ENCODE measurements at regions not wholly inside any gene's neighbourhood (a gene's known extent, or its start where the extent isn't known, plus 50 kb on each side); places are given as distances from the start of the nearest gene placed in this dataset.
"Not testable (repeated sequence)": the region's sequence is repeated elsewhere in the genome, so short reads cannot be mapped to it uniquely, and the experiment has no call there.

DNA sequence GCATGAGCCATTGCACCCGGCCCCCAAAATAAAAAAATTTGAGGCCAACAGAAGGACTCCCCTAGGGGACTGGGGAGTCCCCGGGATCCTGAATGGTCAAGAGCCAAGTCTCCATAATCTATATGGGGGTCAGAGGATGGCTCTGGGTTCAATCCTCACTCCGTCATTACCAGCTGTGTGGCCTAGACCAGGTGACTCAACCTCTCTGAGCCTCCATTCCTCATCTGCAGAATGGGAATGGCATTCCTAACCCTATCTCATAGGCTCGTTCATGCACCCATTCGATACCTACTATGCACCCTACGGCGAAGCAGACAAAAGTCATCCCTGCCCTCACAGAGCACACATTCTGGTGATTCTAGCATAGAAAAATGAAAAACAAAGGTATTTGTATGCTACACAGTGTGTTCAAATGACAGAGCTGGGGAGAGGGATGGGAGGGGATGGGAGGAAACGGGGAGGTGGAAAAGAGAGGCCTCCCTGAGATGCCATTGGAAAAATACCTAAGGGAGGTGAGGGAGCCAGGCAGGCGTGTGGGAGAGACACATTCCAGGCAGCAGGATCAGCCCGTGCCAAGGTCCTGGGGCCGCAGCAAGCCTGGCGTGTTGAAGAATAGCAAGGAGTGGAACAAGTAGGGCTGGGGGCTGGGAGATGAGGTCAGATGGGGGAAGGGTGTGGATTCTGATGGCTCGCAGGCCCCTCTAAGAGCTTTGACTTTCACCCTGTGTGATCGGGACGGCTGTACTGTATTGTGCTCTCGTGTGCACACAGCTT is 71.2 kb downstream of the RMI2 start:
- no peak for DNase-seq

DNA sequence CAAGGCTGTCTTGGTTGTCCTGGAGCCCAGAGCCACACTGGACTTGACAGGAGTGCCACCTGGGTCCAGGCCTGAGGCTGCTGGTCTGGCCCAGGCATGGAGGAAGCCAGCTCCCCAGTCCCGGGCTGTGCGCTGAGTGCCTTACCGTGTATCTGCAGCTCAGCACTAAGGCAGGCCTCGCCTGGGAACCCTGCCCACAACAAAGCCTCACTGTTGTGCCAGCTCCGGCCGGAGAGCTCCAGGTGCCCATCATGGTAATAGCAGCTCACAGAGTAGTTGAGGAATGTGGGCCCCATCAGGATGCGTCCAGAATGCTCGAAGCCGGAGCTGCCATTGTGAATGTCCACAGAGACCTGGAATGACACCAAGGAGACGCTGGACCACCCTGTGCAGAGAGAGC is 72.2 kb downstream of the RMI2 start:
- DNase-seq, result no peak

DNA sequence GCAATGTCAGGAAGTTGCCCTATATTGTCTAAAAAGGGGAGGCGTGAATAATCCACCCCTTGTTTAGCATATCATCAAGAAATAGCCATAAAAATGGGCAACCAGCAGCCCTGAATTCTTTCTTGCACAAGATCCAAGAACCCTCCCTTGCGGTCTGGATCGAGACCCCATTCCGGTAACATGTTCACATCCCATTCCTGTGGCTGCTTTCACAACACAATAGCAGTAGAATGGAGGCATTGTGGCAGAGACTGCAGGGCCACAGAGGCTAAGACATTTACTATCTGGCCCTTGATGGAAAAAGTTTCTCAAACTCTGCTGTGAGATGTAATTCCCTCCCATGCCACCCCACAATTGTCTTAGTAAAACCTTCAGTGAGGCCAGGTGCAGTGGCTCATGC is 73.2 kb downstream of the RMI2 start:
- DNase-seq, result no peak

DNA sequence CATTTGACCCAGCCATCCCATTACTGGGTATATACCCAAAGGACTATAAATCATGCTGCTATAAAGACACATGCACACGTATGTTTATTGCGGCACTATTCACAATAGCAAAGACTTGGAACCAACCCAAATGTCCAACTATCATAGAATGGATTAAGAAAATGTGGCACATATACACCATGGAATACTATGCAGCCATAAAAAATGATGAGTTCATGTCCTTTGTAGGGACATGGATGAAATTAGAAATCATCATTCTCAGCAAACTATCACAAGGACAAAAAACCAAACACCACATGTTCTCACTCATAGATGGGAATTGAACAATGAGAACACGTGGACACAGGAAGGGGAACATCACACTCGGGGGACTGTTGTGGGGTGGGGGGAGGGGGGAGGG is 74.8 kb downstream of the RMI2 start:
- not testable (repeated sequence) for DNase-seq

DNA sequence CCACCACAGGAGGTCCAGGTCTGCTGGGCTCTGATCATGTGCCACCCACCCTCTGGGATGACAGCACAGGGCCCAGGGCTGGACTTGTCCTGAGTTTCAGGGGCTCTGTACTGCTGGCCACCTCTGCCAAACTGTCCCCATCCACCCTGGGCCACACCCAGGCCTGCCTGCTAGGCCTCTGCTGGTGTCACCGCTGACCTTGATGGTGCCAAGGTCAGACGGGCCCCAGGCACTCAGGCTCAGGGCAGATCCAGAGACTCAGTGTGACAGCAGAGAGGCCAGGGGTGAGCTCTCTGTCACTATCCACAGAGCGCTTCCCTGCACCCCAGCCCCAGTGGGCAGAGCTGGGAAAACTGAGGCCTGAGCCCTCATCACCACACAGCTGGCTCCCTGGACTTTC is 75.6 kb downstream of the RMI2 start:
- DNase-seq, result no peak

DNA sequence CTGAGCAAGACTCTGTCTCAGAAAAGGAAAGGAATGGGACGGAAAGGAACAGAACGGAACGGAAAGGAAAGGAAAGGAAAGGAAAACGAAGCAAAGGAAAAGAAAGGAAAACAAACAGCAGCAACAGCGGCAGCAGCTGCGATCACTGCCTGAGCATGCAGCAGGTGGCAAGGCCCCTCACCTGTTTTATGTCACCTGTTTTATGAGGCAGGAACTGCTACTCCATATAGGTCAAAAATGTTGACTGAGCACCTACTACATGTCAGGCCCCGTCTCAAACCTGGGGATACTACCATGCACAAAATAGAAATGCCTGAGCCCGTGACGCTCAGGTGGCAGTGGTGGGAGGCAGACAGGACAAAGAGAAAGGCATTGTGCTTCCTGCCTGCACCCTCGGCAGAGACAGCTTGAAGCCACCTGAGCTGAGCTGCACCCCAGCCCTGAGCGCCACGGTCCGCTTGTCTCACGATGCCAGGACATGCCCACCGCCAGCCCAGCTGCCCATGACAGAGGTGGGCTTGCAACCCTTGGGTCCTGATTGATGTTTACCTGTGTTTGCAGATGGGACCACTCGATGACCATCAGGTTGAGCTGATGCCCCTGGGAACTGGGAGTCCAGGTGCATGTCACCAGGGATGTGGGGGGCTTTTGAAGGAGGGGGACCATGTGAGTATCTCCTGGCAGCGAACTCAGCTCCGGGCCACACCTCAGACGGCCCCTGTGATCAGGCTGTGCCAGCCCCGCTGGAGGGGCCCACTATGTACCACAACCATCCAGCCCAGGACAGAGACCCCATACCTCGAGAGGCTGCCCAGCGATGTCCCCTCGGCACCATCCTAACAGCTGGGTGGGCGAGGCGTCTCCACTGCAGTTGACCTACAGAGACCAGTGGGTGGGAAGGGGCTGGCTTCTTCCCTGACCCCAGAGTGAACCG is 77.4 kb downstream of the RMI2 start:
- DNase-seq, result no peak

DNA sequence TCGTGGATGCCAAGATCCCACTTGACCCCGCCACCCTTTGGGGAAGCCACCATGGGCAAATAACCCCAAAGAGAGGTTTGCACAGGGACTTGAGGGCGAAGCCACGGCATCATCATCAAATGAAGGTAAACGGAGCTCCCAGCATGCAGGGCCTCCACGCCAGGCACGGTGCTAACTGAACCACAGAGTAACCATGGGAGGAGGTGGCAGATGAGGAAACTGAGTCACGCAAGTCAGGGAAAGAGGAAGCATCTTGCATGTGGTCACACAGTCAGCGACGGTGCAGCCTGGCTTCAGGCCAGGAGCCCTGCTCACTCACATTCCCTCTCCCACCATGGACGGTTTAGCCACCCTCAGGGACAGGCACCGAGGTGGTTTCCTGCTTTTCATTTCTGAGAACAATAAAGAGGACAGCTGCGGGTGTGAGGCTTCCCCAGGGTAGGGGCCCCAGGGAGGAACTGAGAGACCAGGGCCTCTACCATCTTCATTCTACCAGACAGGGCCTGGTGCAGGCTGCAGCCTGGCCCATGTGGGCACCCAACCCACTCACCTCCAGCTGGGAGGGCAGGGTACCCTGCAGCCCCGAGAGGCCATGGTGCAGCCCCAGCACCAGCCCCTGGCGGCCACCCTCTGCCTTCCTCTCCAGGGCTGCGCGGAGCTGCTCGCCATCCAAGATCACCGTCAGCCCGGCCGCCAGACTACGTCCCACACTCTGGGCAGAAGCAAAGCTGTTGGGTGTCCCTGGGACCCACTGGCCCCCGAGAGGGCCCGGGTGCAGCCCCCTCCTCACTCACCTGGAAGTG is 78.3 kb downstream of the RMI2 start:
- DNase-seq, result no peak

DNA sequence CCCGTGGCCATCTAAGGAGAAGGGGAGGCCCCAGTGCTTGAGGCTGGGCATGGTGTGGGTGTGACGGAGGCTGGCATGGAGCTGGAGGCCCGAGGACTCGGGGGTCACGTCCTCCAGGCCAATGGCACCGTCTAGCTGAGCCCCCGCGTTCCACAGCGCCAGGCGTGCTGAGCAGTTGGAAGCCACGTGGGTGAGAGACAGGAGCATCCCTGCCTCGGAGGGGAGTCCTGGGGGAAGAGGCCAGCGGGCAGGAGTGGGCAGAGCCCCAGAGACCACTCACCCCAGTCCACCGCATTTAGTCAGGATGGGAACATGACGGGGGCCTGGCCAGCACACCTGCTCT is 78.8 kb downstream of the RMI2 start:
- no peak for DNase-seq

DNA sequence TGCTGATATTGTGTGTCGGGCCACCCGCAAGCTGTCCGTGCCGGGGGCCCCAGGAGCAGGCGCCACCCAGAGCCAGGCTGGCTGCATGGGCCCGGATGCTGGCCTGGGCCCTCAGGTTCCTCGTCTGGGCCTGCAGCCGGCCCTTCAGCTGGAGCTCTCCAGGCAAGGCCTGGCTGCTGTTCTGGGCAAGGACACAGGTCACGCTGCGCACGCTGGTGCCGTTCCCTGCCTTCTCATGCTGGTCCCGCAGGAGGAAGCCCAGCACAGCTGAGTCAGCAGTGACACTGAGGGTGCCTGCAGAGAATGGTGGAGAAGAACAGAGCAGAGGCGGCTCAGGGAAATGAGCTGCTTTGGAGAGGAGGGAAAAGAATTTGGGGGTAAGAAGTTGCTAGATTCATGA is 79.9 kb downstream of the RMI2 start:
- no peak for DNase-seq

DNA sequence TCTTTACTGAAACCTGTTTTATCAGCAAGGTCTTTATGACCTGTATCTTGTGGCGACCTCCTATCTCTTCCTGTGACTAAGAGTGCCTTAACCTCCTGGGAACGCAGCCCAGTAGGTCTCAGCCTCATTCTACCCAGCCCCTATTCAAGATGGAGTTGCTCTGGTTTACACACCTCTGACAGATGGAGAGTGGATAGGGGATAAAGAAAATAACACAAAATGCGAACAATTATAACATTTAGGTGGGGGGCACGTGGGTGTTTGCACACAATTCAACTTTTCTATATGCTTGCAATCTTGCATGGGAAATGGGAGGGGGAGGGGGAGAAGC is 83.3 kb downstream of the RMI2 start:
- no peak for DNase-seq

DNA sequence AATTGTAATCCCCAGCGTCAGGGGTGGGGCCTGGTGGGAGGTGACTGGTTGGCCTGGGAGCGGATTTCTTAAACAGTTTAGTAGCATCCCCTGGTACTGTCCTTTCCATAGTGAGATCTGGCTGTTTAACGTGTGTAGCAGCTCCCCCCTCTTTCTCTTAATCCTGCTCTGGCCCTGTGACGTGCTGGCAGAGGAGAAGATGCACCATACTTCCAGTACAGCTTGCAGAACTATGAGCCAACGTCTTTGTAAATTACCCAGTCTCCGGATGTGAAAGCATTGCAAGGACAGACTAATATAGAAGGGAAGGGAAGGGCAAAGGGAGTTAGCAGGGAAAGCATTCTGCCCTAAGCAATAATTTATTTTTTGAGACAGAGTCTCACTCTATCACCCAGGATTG is 83.9 kb downstream of the RMI2 start:
- DNase-seq, result no peak

DNA sequence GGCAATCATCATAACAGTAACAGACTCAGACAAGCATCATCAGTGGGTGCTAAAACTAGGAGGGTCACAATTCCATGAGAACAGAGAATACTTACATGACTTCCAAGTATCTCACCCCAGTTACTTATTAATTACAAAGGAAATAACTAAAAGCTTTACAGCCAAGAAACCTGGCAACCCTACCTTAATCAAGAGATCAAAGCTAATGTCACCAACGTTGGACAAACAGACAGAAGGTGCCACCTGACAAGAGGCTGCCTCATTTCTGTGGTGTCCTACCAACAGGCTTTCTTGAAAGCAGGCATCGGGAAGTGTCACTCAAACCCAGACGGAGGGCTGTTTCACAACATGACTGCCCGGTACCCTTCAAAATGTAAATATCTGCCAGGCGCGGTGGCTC is 84.6 kb downstream of the RMI2 start:
- no peak for DNase-seq

DNA sequence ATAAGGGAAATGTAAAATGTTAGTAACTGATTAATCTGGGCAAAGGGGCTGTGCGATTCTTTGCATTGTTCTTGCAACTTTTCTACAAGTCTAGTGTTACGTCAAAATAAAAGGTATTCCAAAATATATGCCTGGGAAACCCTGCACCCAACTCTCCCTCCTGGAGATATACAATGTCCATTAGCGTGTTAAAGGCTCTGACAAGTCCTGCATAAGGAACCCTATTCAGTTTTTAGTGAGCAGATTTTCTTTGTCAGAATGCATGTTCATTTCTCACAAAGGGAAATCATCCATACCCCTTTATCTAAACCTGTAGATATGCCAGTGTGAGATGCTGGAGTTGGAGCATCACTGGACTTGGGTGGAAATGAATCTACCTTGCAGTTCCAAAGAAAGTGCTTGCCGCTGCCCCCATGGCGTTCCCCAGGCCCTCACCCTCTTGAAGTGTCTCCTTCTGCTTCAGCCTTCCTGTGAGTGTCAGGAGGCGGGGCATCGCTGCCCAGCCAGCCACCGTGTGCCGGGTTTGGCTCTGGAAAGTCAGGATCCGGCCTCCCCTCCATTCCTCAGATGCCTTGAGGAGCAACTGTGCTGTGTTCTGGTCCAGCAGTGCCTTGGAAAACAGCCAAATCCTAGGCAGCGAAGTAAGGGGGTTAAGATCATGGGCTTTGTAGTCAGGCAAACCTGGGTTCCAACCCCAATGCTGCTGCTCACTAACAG is 85.5 kb downstream of the RMI2 start:
- no peak for DNase-seq

DNA sequence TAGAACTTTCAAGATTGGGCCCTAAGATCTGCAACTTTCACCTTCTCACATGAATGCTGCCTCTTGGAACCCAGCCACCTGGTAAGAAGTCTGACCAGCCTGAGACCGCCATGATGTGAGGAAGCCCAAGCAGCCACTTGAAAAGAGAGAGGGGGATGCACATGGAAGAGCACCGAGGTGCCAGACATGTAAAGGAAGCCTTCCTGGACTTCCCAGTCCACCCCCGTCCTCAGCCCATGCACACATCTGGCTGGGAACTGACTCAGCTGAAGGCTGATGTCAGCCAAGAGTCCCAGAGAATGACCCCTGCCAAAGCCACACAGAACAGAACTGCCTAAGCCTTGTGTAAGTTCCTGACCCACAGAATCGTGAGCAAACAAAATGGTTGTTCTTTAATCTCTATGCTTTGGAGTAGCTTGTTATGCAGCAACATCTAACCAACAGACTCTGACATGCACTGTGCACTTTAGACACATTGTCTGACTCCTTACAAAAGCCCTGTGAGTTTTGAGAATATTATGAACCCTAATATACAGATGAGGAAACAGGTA is 86.7 kb downstream of the RMI2 start:
- no peak for DNase-seq

DNA sequence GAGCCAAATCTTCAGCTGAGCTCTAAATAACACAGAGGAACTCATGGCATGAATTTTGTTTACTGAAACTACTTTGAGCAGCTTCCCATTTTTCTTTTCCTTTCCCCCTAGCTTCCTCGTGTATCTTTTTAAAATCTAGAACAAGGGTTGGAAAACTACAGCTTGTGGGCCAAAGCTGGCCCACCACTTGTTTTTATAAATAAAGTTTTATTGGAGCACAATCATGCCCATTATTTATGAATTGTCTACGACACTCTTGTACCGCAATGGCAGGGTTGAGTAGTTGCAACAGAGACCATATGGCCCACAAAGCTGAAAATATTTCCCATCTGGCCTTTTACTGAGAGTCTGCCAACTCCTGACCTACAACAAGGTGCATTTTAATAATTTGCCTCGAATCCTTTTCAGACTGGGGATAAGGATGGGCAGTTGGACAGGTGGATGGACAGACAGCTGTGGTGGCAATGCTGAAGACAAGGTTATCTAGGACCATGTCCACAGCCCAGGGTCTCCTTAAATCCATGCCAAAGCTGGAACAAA is 87.7 kb downstream of the RMI2 start:
- no peak for DNase-seq

DNA sequence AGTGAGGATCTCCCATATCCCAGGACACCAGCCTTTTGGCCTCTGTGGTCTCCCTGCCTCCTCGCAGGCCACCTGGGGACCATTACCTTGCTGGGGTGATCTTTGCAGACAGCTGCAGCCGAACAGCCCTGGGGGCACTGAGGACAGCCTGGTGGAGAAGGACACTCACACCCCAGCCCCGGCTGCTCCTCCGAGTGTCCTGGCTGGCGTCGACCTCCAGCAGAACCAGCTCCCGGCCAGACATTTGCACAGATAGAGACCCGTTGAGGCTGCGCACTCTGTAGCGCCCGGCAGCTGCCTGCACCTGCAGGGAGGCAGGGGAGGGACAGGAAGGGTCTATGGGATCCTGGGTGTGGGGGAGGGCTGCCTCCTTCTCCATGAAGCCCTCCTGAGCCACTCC is 90.3 kb downstream of the RMI2 start:
- DNase-seq, result no peak

DNA sequence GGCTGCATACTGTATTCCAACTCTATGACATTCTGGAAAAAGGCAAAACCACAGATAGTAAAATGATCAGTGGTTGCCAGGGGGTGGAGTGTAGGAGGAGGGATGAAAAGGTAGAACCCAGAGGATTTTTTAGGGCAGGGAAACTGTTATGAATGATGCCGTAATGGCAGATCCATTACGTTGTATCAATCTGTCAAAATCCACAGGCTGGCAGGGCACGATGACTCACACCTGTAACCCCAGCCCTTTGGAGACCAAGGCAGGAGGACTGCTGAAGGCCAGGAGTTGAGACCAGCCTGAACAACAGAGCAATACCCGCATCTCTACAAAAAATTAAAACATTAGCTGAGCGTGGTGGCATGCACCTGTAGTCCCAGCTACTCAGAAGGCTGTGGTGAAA is 91.8 kb downstream of the RMI2 start:
- DNase-seq, result no peak

DNA sequence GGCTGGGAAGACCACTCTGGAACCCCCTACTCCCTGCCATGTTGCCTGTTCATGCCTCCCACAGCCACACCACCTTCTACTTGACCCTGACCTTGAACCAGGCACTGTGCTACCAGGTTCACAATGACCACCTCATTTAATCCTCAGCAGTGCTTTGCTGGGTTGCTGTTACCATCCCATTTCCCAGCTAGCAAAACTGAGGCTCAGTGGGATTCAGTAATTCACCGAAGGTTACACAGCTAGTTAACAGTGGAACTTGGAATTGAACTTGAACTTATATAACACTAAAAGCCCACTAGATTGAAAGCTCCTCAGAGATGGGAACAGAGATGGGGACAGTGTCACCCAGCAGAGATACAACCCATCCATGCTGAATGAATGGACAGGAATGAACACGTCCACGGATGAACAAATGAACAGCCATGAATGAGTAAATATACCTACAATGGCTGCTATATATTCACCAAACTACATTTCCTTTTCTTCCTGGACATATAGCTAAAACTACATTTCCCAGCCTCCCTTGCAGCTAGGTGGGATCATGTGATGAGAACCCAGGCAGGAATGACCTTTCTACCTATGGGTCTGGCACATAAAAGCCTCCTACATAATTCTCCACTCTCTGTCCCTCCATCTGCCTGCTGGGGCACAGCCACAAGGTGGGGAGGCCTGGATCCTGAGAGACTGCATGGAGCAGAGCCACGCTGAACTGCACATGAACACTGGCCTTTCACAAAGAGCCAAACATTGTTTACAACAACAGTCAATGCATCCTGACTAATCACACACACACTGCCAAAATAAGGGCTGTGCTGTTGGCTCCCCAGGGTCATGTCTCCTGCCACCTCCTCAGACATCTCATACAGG is 94.8 kb downstream of the RMI2 start:
- DNase-seq, result no peak

DNA sequence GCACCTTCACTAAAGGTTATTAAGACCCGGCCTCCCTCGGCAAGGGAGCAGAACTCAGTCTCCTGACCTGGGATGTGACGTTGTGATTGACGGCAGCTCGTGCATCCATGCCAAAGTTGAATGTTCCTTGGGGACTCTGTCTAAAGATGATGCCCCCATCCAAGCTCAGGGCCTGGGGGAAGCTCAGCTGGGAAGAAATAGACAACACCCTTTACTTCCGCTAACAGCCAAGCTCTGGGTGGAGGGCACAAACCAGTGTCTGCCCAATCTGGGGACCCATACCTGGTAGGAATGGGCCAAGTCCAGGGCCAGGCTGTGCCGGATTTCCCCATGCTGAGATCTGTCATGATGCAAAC is 95.4 kb downstream of the RMI2 start:
- DNase-seq, result no peak

DNA sequence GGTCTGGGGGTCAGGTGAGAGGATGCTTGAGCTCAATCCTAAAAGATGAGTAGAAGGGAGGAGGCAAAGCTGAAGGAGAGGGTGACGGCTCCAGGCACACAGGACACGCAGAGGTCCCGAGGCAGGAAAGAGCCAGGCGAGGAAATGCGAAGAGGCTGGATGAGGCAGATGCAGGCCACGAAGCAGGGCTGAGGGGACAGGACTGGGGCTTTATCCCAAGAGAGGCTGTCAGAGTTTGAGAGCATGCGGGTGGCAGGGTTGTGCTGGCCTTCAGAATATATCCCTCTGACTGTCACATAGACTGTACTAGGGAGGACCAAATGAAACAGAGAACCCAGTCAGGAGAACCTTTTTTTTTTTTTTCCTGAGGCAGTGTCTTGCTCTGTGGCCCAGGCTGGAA is 100.2 kb downstream of the RMI2 start:
- DNase-seq, result no peak

DNA sequence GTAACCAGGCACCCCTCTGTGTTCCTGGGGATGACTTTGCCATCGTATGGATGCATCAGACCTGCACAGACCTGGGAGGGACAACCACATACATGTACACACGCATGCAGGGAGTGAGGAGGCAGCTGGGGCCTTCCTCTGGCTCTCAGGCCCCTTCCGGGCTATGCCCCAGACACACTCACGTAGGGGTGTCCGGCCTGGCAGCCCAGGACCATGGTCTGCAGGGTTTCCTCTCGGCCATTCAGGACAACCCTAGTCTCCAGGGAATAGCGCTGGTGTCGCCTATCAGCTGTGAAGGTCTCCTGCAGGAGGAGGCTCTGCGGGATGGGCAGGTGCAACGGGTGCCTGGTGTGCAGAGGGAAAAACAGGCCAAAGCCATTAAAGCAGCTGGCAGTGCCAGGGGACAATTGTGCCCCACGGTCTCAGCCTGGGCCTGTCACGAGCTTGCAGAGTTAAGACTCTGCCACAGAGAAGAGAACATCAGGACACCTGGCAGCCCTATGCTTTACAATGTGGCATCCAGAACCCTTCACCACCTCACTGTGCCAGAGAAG is 101.4 kb downstream of the RMI2 start:
- no peak for DNase-seq

Data from SHP77 treated with DMSO at 0.1 percent for 48 hours (cell line).